GM18499 (cell line): ENCODE measurements at regions not wholly inside any gene's neighbourhood (a gene's known extent, or its start where the extent isn't known, plus 50 kb on each side); places are given as distances from the start of the nearest gene placed in this dataset.

Experiments
- ATAC-seq: cut with Tn5 transposase; IDR thresholded peaks from one replicate; pipeline ENCODE4 v1.9.1; 2021; ENCODE audit warnings: moderate number of reproducible peaks; ENCODE audit not compliant: insufficient read depth, unreplicated experiment

DNA sequence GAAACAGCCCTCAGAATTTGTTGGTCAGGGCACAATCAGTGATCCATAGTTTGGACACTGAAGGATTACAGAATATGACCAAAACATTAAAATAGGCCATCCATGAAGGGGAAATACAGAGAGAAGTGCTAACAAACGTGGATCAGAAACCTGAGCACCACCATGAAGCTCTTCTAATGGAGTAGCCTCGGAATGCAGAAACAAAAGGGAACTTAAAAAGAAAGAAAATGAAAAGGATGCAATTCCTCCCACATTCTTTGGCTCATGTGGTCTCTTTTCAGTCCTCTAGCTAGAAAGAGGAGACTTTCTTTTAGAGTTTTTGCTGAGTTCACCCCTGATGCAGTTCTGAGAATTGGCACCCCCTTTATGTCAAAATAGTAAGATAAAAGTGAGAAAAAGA, 989.8 kb upstream of the B3GALT2 start:
- no peak for ATAC-seq

DNA sequence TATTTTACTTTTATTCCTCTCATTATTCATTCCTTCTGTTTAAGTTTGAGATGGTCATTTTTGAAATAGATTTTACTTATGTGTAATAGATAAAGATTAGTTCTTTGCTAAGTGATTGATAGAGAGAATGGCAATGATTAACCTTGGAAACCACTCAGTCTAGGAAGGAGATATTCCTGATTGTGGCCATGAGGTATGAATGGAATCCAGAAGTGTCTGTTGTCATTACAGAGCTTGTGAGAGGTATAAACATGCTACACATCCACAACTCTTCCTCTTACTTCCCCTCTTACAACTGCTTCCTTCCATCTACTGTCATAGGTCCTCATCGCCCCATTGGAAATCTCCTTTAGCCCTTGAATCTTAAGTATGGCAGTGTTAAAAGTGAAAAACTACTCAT, 988.8 kb upstream of the B3GALT2 start:
- no peak for ATAC-seq

DNA sequence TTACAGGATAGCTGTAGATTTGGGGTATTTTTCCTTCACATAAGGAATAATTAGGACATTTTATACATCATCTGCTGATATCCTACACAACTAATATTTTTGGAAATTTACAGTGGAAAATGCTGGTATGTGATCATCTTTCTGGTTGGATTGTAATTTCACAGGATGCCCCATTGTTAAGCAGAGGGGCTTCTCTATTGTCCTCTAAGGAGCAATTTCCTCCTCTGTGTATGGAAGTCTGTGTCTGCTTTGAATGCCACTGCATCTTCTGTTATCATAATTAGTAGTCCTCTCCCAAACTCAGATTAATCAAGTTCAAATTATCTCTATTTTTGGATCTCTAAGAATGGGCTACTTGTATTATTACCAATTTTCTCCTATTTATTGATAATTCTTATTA, 988.1 kb upstream of the B3GALT2 start:
- ATAC-seq, result no peak

DNA sequence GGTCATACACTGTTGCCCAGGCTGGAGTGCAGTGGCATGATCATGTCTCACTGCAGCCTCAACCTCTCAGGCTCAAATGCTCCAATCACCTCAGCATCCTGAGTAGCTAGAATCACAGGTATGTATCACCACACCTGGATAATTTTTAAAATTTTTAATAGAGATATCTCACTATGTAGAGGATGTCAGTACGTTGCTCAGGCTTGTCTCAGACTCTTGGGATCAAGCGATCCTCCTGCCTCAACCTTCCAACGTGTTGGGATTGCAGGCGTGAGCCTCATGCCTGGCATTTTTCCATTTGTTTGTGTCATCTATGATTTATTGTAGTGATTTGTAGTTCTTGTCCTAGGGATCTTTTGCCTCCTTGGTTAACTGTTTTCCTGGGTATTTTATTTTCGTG, 985.2 kb upstream of the B3GALT2 start:
- no peak for ATAC-seq

DNA sequence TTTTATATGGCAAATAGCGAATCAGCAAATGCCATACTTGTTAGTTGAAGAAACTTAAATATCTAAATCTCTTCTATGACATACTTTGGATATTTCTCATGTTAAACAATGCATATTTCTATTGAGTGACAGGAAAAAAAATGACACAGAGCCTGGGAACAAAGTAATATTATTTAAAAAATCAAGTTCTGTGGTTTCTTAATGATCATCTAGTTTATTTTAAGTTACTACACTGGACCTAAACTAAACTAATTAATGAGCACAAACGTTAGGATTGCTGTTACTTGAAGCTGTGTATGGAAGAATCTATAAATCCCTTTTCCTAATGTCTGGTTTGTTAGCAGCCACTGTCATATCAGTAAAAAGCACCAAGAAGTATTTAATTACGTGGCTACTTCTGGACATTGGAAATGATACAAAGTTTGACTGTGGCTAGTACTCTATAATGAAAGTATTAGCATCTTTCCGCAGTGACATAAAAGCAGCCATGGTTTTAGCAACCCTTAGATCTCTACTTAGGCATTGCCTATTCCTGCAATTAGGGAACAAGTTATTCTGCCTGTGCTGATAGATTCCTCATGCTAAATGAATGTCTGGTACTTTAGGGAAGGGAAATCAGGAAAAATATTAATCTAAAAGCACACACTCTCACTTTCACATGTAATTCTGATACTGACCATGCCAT, 981.7 kb upstream of the B3GALT2 start:
- no peak for ATAC-seq

DNA sequence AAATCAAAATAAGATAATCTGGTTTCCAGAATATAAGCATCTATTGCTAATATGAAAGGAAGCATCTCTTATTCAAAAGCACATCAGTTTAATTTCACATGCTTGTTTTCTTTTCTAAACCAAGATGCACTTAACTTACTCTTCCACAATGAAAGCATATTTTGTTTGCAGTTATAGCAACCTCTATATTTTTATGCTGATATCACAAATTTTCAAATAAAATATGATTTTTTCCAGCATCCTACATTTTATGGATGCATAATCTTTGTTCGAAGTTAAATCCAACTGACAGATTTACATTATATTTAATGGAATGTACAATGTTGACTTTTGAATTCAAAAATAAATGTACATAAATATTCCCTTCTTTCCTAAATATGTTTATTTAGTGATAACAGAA, 978.3 kb upstream of the B3GALT2 start:
- no peak for ATAC-seq

DNA sequence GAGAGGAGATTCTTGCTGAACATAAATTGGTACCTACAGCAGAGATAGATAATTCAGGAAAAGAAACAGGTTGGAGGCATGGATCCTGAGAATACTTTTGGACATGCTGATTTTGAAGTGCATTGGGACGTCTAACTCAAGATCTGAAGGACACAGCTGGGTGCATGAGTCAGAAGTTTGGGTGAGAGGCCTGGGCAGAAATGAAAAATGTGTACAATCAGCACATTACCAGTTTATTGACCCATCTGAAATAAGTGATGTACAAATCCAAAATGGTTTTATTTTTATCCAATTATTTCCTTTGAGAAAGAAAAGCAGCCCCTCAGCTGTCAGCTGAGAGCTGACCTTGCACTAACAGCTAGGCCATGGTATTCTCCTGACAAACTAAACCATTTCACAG, 975.2 kb upstream of the B3GALT2 start:
- ATAC-seq, result no peak

DNA sequence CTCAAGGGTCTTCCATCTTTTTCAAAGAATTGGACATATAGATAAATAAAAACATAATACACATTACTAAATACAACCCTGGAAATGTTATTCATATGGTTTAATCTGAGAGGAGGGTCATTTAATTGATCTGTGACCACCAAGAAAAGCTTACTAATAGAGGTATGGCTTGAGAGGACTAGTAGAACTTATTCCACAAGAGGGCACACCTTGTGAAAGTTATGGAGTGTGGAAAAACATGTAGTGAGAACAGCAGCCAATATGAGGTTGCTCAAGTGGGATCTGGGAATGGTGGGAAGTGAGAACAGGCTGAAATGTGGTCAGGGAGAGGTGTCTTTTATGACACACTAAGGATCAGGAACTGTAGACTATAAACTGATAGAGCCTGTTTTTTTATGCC, 973.5 kb upstream of the B3GALT2 start:
- no peak for ATAC-seq

DNA sequence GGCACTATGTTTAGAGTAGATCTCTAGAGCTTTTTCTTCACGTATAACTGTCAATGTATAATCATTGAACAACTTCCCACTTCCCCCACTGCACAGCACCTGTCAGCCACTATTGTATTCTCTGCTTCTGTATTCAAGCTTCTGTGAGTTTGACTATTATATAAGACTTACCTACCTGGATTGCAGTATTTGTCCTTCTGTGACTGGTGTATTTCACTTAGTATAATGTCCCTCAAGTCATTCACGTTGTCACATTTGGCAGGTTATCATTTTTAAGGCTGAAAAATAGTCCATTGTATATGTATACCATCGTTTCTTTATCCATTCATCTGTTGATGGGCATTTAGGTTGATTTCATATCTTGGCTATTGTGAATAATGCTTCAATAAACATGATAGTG, 969.5 kb upstream of the B3GALT2 start:
- ATAC-seq, result no peak

DNA sequence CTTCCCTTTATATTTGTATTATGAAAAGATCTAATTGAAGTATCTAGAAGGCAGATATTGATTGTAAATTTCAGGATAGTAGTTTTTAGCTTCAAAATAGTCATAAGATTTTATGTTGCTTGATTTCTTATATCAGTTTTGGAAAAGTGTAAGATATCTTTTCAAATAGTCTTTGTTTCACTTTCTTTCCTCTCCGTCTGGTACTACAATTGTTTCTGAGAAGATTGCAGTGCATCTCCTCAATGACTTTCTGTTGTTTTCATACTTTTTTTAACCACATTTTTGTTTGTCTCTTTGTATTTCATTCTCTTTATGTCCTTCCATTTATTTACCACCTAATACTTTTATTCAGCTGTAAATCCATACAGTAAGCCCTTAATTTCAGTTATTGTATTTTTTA, 964.6 kb upstream of the B3GALT2 start:
- ATAC-seq, result no peak

DNA sequence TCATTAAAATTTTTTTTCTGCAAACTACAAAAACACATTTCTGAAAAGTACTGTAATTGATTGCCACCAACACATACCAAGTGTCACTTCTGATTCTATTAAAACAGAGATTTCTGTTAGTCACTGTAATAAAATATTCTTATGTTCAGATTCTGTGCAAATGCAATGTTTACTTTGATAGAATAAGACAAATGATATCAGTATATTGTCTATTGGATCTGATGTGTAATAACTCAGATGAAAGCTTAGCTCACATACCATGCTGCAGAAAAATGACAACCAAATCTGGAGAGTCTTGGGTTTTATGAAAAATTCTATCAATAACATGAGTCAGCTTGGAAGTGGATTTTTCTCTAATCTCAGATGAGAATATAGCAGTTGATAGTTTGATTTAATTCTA, 963.8 kb upstream of the B3GALT2 start:
- no peak for ATAC-seq

DNA sequence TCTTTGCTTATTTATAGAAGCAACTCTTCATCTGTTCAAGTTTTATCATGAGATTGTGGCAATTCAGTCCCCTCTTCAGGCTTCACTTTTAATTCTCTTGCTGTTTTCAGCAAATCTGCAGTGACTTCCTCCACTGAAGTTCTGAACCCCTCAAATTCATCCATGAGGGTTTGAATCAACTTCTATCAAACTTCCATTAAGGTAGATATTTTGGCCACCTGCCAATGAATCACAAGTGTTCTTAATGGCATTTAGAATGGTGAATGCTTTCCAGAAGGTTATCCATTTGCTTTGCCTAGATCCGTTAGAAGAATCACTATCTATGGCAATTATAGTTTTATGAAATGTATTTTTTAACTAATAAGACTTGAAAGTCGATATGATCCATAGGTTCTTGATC, 946.7 kb upstream of the B3GALT2 start:
- ATAC-seq, result no peak

DNA sequence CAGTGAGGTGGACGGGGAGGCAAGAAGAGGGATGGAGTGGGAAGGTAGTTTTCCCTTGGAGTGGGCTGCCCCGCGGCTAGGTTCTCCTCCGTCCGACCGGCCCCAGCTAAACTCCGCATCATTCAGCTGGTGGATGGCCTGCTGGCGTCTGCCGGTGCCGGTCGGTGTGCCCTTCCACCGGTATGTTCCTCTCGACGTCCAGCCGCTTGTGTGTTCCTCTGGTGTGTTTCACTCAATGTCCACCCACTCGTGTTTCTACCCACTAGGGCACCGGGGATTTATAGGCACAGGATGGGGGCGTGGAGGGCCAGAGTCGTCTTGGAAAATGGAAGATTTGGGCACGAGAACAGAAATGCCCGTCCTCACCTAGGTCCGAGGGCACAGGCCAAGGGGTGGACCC, 931.7 kb upstream of the B3GALT2 start:
- ATAC-seq, result no peak

DNA sequence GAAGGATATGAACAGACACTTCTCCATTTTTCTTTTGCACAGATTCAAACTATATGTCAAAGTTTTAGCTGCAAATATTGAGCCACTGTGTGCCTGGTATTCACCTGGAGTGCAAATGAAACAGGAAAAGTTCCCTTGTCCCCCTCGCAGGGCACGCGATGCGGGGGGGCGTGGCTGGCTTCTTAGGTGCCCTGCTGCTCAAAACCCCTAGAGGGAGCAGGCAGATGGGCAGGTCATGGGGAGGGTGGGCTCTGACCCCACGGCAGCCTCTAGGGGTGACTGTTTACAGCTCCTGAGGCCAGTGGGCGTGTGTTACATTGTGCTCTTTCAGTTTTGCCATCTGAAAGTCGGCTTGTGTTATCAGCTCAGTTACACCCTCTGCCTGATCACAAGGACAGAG, 931.2 kb upstream of the B3GALT2 start:
- ATAC-seq, result no peak

DNA sequence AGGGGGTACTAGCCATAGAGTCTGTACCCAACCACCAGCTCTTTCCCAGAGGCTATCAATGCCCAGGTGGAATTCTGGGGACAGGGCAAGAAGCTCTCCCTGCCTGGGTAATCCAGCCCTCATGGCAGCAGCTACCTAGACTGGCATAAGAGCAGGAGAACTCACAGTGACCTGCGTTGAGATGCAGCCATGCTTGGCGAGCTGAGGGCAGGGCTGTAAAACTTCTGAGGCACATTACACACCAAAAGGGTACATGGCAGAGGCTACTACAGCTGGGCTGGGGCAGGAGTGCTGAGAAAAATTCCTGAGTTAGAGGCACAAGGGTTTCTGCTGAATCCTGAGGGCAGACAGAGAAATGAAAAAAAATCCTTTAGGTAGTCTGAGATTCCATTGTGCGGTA, 927.9 kb upstream of the B3GALT2 start:
- ATAC-seq, result no peak

DNA sequence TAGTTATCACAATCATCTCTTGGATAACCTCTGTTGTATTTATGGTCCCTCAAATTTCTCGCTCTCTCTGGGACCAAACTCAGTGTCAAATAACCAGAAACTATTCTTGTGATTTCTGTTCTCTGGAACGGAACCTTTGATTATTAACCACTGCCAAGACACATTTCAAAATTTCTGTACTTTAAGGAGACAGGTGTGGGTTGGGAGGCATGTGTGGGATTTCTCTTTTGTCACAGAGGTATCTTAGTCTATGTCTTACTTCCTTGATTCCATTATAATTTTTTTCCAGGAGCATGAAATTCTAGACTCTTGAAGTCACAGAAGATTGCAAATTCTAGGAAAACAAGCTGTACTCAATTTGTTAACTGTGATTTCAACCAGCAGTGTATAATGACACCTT, 919.0 kb upstream of the B3GALT2 start:
- no peak for ATAC-seq

DNA sequence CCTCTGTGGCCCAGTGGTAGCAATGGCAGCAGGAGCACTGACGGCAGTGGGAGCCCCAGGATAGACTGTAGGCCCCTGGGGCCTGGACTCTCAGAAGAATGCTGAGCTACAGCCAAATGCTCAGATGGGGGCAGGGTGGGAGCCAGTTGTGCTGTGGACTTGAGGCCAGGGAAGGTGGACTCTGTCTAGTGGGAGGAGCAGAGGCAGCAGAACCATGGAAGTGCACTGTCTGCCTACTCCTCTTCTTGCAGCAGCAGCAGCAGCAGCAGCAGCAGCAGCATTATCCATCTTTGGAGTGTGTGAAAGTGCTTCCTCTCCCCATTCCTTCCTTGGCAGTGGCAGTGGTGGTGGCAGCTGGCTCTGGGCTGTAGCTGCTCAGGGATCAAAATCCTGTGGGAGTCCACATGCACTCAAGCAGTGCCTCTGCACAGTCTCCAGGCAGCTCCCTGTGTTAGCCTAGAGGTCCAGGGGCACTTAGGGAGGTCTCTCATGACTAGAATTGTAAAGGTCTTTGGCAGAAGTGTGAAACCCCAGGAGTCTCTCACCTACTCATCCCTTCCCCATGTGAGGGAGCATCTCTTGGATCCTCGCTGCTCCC, 917.9 kb upstream of the B3GALT2 start:
- no peak for ATAC-seq

DNA sequence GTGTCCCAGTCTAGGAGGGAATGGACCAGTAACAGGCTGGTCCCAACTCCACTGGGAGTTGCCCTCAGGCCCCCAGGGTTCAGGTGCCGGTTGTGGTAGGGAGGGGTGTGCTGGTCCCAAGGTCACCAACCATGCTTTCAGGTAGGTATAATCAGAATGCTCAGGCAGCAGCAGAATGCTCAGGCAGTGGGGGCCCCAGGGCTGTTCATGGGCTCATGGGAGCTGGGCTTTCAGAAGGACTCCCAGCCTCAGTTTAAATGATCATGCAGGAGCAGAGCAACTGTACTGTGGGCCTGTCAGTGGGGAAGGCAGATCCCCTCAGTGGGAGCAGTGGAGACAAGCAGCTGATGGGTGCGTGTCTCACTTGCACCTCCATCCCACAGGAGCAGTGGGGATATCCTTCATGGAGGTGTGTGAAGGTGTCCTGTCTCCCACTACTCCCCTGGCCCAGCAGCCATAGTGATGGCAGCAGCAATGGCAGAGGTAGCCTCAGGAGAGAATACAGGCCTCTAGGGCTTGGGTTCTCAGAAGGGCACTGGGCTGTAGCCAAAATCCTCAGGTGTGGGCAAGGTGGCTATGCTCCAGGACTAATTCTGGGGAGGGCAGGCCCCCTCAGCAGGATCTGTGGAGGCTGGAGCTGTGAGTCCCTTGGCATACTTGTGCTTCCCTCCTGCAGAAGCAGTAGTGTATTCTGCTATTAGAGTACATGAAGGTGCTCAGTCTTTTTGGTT, 917.3 kb upstream of the B3GALT2 start:
- ATAC-seq, result no peak

DNA sequence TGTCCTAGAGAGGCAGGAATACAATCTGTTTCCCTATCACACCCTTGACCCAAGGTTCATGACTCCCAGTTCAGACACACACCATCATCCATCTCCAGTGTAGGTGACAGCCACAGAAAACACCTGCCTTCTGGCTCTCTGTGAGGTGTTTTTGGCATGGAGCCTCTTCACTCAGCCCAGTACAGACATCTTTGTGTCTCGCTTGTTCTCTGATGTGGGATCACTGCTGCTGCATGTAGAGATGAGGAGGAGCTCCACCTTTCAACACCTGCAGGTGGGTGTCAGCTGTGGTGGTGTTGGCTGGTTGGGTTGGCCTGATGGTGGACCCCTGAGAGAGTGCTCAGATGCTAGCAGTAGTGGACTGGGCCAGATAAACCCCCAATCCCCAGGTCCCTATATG, 916.7 kb upstream of the B3GALT2 start:
- ATAC-seq, result no peak

DNA sequence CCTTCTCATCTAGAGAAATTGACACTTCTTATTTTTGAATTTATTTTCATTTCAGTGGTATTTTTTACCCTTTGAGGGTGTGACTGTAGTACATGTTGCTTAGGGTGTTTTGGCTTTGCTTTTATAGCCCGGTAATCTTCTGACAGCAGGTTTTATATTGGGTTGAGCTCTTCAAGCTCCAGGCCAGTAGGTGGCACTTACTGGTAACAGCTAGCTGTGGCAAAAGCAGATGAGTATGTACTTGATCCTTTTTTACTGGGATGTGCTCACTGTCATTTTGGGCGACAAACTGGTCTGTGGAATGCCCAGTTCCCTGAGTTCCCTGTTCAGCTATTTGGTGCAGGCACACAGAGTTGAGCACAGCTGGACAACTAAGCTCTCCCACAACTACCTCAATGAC, 916.2 kb upstream of the B3GALT2 start:
- ATAC-seq, result no peak

DNA sequence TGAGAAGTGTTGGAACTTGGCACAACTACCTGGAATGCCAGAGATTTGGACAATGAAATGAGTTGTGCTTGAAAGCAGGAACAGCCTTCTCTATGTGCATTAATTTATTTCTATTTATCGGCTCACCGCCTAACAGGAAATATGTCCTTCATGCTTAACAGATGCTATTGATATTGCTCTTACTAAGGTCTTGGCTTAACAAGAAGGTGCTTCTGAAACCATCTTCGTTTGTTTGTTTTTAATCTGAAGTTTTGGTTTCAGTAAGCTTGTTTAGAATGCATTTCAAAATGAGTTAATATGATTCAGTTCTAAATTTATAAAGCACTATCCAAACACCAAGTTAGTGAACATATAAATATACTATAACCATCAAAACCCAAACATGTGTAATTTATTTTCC, 898.3 kb upstream of the B3GALT2 start:
- no peak for ATAC-seq

DNA sequence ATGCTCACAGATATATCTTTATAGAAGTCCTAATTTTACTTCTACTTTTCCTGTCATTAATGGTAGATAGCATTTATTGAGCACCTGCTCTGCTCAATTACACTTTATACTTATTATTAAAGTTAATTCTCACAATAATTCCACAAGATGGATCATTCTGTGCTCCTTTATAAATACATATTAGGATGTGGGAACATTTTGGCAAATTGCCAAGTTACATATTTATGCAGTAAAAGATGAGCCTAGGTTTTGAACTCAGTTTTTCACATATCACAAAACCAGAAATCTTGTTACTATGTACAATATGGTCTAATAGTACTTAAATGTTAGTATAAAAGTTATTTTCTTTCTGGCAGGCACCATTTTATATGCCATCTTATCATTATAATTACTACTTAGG, 895.0 kb upstream of the B3GALT2 start:
- ATAC-seq, result no peak
